ENCODE measurements at regions not wholly inside any gene's neighbourhood (a gene's known extent, or its start where the extent isn't known, plus 50 kb on each side); places are given as distances from the start of the nearest gene placed in this dataset.

DNA sequence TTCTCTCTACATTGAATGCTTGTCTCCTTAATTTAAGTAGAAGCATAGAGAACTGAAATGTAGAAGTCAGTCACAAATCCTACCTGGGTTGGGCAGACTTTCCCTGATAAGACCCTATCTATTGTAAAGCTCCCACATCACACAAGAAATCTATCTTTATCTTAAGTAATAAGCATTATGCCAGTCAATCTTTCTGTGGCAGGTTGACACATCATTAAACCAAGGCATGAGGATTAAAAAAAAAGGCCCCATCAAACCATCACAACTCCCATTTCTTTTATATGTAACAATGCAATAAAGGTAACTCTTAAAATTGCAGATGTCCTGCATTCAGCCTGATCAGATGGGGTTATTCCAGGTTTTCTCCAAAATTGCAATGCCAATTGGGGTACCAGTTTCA lies 311.8 kb downstream of the TOX3 start:
- DNase-seq (ENCODE audit: low read depth), result no peak

- no peak for DNase-seq (ENCODE audit: low read depth)
Observed at GRCh38 chr16:52234626-52235025, 312.3 kb downstream of the TOX3 start.

DNA sequence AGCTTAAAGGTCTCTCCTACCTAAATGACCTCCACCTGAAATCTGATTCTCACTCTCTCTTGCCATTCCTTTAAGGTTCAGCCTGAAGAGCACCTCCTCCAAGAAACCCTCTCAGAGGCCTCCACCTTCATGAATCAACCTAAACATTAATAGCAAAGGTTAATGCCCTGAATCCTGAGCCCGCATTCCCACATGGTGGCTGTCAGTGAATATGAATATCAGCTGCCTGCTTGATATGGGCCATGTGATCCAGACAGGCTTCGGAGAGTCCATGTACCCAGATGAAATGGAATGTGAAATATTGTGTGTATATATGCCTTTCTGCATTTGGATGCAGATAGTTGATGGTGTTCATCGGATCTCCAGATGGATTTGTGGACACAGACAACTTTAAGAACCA lies 317.5 kb downstream of the TOX3 start:
- DNase-seq (ENCODE audit: low read depth), result no peak

- no peak for DNase-seq (ENCODE audit: low read depth)
Observed at GRCh38 chr16:52227851-52228250, 319.1 kb downstream of the TOX3 start.

DNA sequence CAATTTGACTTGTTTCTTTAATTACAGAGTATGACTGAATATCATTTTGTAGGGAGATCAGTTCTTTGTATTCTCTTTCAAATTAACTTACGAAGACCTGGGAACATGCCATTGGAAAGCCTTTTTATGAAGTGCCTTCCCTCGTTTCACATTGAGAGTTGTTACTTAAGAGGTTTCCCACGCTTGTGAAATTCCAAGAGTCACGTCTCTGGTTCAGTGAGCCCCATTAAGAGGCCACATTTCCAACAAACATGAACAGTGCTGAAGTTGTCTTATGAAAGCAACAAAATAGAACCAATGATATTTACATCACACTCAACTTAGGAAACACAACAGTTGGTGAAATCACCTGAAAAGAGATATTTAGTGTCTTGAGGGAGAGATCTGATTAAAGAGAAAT lies 334.1 kb downstream of the TOX3 start:
- no peak for DNase-seq (ENCODE audit: low read depth)

- no peak for DNase-seq (ENCODE audit: low read depth)
Observed at GRCh38 chr16:52209227-52209626, 337.7 kb downstream of the TOX3 start.

DNA sequence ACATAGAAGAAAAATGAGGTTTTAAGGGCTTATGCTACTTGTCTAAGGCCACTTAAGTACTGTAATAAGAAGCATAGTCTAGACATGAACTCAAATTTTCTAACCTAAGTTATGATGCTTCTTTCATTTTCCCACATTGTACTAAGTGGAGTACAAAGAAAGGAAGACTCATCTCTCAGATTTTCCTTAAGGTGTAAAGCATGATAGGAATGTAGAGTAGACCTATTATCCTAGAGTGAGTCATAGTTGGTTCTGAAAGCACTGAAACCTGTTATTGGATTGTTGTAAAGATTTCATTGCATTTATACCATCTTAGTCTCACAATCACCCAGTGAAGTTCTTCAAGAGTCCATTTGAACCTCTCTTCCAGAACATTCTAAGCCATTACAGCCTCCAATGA lies 343.8 kb downstream of the TOX3 start:
- no peak for DNase-seq (ENCODE audit: low read depth)

GRCh38 chr16:52193441-52193840 lies 353.5 kb downstream of the TOX3 start:
- no peak for DNase-seq (ENCODE audit: low read depth)

DNA sequence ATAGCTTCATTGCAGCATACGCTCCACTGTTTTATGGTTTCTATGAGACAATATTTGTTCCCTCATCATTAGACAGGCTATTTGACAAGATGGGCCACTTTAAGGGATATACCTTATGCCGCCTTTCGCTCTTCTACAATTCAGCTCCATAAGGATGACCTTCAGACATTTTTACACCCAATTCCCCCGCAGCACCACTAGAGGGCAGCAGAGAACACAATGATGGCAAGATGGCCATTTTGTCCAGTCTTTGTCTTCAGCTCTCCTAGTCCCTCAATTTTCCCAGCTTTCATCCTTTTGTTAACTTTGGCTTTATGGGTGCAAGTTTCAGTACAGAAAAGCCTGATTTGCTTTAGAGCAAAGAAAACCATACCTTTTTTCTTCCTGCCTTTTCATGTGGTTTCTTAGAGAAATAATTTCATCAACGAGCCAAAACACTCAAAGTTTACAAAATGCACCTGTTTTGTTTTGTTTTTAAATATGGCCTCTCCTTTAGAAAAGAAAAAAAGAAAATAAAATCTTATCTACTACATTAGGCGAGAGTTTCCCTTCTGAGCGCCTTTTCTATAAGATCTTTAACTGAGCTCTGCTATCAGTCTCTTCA lies 355.3 kb downstream of the TOX3 start:
- peak; percentile 52 for DNase-seq (ENCODE audit: low read depth)

GRCh38 chr16:52184336-52184735 lies 362.6 kb downstream of the TOX3 start:
- DNase-seq (ENCODE audit: low read depth), result no peak

GRCh38 chr16:52182840-52183239 lies 364.1 kb downstream of the TOX3 start:
- DNase-seq (ENCODE audit: low read depth), result no peak

GRCh38 chr16:52174168-52174567 lies 372.8 kb downstream of the TOX3 start:
- no peak for DNase-seq (ENCODE audit: low read depth)

DNA sequence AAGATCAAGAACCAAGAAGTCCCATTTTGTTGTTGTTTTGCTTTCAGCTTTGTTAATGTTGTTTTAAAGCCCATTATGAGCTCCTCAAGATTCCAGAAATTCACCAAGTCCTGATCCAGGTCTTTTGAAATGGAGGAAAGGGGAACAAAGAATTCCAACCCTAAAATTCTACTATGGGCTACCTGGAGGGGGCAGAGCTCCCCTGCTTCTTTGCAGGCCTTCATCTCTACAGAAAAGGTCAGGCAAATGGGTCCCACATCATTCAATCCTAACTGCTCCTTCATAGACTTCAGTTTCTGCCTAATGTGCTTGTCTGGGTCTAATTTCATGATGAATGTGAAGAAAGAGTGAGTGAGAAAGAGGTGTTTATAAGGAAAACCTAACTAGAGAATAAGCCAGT lies 375.5 kb downstream of the TOX3 start:
- no peak for DNase-seq (ENCODE audit: low read depth)

- no peak for DNase-seq (ENCODE audit: low read depth)
Observed at GRCh38 chr16:52167328-52167727, 379.6 kb downstream of the TOX3 start.

DNA sequence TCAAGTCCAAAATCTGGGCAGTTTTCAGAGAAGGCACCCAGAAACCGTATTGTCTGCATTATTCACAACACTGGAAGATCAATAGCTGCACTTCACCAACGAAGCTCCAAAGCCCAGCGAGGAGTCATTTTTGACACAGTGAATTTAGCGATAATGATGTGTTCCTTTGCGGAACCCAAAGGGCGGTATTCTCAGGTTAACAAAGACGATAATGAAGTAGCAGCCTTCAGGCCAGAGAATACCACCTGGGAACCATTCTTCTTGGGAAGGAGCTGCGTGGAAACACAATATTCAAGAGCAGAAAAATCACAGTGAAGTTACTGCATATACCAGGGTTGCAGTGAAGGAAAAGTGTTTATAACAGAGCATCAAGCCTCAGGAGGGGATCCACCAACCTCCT lies 381.0 kb downstream of the TOX3 start:
- DNase-seq (ENCODE audit: low read depth), result no peak

GRCh38 chr16:52149003-52149402 lies 397.9 kb downstream of the TOX3 start:
- no peak for DNase-seq (ENCODE audit: low read depth)

GRCh38 chr16:52141871-52142270 lies 405.1 kb downstream of the TOX3 start:
- DNase-seq (ENCODE audit: low read depth), result no peak

DNA sequence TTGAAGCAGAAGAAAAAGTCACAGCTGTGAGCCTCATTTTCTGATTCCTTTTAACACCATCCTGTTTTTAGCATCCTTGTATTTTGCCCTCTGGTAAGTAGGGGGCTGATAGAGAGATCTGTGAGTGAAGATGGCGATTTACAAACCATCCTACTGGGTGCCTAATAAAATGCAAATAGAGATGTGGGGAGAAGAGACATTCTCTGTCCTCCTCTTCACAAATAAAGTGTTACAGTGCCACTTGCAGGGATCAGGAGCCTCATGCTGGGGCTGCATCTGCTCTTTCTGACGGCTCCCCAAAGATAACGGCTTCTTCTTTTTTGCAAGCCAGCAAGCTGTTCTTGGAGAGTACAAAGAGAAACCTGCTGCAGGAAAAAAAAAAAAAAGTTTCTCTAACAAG lies 418.6 kb downstream of the TOX3 start:
- no peak for DNase-seq (ENCODE audit: low read depth)

GRCh38 chr16:52123842-52124241 lies 423.1 kb downstream of the TOX3 start:
- DNase-seq (ENCODE audit: low read depth), result no peak

DNA sequence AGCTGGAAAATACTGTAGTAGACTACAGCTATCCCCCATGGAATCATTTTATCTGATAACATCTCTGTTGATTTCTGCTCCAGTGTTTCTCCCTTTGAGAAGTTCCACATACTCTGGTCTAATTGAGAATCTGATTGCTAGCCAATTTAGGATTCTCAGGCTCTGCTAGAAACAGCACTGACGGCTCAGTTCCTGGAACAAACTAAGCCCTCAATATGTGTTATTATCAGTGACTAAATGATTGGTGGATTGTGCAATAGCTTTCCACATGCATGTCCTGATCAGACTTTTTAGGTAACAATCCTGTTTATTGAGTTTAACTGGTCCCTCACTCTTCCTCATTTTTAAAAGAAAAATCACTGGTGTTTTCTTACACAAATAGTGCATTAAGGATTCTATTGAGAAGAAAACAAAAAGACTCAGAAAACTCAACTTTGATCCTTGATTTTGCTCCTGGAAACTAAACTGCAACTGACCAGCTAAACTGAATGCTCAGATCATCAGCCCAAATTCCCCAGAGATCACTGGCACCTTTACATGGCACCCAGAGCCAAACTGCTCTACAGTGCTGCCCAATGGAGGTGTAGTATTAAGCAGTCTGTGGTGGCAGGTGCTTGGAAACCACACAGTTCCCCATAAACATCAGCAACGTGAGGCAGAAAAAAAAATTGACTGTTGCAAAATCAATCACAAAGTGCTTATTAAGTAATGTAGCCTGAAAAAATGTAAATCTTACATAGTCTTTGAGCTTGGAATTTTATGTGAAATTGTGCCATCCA lies 423.7 kb downstream of the TOX3 start:
- no peak for DNase-seq (ENCODE audit: low read depth)

GRCh38 chr16:52117171-52117570 lies 429.8 kb downstream of the TOX3 start:
- no peak for DNase-seq (ENCODE audit: low read depth)

DNA sequence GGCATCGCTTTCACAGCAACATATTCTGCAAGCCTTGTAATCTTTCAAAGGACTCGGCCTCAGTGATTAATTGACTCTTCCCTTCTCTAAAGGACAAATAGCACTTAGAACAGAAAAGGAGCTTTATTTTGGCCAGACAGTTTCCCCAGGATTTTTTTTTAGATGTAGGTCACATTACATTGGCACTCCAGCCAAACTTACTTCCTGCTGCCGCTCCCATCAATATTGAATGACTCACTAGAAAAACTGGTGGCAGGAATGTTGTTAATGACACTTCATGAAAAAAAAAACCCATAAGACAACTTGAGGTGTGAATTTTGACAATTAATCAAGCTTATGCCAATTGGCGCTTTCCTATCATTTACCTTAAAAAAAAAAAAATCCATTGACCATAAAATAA lies 432.6 kb downstream of the TOX3 start:
- no peak for DNase-seq (ENCODE audit: low read depth)

GRCh38 chr16:52113533-52114183 lies 433.3 kb downstream of the TOX3 start:
- no peak for DNase-seq (ENCODE audit: low read depth)

Data from ELR (cell line).